ENCODE measurements at regions not wholly inside any gene's neighbourhood (a gene's known extent, or its start where the extent isn't known, plus 50 kb on each side); places are given as distances from the start of the nearest gene placed in this dataset.
"Not testable (repeated sequence)": the region's sequence is repeated elsewhere in the genome, so short reads cannot be mapped to it uniquely, and the experiment has no call there.

DNA sequence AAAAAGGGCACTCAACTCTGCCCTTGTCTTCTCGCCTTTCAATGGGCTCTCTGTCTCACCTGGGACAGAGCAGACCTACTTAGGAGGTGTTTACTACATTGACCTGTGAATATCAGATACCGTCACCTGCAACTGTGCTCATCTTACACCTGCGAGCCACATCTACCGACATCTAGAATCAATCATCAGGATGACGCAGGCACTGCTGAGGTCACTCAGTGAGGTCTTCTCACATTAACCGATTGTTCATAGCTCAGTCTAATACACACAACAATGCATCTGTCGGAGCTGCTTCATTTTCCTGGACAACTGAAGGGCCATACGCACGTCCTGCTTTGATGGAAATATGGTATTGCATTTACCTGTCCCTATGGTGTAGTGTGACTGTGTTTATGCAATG lies 211.9 kb downstream of the FGF9 start:
- DNase-seq, result no peak

DNA sequence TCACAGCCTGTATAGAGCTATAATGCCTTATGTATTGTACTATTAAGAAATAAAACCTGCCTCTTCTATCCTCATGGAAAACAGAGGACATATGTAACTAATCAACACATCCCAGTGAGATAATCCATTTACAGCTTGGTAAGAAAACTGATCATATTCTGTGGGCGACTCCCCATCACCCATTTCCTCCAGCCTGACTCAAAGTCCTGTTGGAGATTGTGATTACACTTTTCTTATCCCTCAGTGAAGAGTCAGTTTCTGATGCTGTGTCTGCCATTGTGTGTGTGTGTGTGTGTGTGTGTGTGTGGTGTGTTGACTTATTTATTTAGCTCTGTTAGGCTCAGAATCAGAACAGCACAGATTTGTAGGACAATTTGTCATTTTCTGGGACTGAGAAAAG lies 212.8 kb downstream of the FGF9 start:
- DNase-seq, result no peak

DNA sequence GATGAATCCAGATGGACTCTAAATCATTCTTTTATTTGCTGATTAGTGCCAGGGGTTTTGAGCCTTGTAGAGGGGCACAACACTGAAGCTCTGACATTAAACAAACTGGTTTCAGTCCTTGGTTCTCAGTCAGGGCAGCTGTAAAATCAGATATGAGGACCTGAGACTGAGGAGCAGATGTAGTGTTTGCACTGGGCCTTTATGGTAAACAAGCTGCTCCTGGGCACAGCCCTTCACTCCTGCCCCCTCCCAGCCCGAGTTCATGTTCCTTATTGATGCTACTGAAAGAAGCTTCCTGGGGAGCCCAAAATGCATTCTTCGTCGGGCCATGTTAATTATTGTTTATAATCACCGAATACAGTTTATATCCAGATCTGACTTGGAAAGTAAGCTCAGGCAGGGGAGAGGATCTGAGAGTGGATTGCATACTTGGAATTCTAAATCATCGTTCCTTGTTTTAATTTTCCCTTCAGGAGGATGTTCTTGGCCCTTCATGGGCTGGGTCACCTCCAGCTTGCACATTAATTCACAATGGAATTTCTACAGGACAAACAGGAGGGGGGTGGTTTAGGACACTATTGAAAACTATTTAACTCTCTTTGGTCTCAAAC lies 213.5 kb downstream of the FGF9 start:
- no peak for DNase-seq

DNA sequence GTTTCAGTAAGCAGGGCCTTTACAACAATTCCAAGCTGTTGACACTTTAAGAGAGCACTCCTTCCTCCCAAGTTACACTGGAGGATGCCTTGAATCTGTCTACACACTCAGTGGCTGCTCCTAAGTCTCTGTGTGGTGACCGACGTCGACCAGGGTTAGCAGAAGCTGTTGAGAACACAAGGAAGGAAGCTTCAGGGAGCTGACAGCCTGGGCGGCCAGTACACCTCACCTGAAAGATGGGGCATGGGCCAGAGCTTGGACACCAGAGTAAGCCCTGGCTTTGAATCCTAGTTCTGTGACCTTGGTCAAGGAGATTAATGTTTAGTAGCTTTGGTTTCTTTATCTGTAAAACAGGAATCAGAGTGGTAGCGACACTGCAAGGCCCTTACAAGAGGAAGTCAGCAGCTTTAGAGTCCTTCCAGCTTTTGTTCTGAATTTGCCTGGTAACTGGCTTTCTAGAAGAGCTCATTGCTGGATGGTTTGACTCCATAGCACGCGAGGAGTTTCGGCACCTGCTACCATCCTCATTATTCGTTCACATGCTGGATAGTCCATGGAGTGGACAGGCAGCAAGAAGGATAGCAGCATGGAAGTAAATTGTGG lies 214.2 kb downstream of the FGF9 start:
- no peak for DNase-seq

DNA sequence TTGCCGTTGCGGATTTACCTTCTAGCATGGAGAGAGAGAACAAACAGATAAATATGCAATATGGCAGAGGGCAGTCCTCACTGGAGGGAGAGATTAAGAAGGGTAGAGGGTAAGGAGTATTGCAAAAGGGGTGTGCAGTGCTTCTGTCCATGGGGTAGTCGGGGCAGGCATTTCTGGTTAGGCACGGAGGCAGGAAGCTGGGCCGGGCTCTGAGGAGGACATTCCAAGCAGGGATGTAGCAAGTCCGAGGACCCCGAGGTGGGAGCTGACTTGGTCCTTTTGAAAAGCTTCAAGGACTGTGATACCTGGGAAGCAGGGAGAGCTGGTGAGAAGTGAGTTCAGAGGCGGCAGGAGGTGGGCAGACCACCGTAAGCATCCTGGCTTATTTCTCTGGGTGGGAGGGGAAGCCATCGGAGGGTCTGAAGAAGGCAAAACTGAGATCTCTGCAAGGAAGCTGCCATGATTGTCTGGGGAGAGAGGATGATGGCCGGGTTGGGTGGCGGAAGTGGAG lies 214.9 kb downstream of the FGF9 start:
- no peak for DNase-seq

DNA sequence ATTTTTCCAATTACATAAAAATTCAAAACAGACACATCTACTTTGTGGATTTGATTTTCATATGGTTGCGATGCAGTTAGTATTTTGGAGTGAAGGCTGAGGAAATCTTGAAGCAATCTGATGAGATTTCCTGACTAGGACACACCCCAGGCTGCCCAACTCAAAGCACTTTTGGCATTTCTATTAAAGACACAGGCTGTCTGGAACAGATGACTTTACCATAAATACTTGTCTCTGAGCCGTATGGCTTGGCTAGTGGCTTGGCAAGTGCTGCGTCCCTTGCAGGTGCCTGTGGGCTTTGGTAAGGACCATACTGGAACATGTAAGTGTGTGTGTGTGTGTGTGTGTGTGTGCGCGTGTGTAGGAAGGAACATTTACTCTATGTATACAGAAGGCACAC lies 218.8 kb downstream of the FGF9 start:
- DNase-seq, result no peak

DNA sequence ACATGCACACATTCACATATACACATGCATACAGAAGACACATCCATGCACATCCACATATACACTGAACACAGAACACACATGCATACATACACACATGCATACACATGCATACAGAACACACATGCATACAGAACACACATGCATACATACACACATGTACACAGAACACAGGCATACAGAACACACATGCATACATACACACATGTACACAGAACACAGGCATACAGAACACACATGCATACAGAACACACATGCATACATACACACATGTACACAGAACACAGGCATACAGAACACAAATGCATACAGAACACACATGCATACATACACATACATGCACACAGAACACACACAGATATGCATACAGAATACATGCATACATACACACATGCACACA lies 219.3 kb downstream of the FGF9 start:
- not testable (repeated sequence) for DNase-seq

DNA sequence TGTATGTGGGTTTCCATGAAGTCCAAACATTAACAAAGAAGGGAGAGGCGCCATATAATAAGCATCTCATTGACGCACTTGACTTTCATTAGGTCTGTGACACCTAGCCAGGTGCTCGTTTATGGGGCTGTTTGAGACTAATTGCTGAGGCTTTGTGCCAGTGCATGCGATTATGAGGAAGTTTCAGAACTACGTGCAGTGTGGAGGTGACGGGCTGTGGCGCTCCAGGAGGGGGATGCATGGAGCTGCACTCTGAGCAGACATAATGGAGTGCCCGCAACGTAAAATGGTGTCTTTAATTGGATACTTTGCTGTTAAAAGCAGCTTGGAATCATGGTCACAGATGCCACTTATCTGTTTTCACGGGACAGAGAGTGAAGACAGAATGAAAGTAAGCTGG lies 223.2 kb downstream of the FGF9 start:
- no peak for DNase-seq

DNA sequence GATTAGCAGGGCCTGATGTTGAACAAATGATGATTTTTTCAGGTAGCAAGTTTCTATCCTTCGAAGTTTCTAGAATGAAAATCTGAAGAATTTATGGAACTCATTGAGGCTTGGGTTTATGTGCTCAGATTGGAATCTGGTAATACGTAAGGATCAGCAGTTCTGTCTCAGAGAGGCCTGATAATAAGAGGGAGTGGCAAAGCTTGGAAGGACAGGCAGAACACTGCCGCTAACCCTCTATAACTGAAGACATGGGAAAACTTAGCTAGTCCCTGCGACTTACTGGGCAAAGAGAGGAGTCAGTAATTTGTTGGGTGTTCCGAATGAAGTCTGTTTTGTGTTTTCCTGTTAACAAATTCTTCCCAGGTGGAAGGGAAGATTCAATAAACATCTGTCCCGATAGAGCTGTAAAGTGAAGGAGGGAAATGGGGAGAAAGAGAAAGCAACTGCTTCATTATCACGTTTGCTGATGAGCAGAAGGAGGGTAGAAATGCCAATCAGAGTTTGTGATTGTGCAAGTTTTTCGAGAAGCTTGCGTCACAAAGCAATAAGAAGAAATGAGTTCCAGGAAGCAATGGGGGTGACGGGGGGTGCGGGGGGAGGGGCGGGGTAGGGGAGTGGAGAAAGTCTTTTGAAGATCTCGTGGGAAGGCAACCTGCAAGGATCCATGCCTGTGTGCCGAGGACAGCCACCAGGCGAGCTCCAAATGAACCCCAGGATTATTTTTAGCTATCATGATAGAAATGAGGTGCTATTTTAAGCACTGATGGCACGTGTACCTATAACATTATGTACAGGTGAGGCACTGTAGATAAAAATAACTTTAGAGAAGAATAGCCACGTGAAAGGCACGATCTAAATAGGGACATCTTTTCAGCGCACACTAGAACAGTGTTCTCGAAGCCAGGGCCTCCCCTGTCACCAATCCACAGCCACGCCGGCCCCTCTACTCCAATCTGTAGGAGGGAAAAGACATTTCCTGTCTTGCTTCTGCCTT lies 224.1 kb downstream of the FGF9 start:
- DNase-seq, result no peak

DNA sequence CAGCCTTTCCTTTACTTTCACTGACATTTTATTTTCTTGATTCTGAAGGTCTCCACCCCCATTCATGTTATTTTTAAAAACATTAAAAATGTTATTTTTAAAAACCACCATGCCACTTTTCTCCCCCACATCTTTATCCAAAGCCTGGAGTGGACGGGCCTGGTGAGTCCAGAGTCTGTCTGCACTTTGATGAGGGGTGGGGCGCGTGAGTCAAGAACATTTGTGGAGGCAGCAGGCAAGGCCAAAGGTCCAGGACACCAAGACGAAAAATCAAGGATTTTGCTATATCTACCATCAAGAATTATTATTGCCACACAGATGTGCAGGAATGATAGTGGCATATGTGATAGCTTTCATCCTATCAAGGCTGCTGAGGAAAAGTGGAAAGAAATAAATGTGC lies 224.9 kb downstream of the FGF9 start:
- DNase-seq, result no peak

DNA sequence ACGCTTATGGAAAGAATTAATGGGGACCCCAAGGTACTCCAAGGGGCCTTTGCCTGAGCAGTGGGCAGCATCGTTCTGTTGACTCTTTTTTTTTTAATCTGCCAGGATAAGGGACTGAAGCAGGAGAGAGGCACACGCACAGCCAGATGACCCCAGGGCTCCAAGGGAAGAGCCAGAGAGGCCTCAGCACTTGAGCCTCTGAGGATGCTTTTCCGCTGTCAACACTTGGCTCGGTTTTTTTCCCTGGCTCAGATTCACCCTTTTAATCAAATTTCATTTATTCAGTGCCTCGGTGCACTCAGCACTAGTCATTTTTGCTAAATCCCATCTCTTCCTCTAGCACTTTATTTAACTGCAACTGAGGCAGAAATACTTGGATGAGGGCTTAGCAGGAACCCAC lies 226.3 kb downstream of the FGF9 start:
- no peak for DNase-seq

DNA sequence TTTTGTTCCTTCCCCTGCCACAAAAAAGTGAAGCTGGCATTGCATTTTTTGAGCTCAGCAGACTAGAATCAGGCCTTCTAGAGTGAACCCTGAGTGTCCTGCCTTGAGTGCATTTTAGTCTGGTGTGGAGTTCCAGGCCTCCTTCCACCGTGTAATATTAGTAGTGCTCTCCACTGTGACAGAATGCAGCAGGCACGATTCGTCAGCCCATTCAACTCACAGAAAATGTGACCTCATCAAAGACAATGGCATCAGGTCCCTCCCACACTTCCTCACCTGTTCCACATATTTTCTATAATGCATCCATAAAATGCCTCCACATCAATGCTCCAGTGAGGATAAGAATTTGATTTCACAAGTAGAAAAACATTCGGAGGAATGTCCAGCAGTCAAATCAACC lies 227.6 kb downstream of the FGF9 start:
- DNase-seq, result no peak

DNA sequence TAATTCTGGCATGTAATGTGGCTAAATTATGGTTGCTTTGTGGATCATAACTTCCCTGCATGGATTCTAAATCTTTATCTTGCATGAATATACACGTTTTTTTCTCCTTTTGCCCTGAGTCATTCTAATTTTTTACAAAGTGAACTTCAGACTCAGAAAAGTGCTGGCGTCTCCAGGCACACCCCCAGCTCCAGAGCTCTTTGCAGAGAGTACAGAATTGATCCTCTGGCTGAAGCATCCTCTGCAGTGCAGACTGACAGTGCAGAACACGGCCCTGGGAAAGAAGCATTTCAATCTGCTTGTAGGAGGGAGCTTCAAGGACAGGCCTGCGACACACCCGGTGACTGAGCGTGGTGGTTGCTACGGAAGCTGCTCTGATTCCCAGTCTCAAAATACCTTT lies 228.1 kb downstream of the FGF9 start:
- no peak for DNase-seq

DNA sequence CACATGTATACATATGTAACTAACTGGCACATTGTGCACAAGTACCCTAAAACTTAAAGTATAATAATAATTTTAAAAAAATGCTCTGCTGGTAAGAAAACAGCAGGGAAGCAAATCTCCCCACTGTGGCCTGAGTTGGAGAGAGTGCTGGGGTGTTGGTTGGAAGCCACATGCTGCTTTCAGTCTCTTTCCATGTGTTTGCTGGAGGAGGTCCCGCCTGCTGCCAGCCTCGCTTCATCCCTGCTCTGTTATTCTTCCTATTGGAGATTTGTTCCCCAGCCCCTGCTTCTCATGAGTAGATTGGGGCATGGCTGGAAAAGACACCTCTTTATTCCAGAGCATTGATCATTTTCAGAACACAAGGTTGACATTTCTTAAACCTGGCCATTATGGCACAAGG lies 230.5 kb downstream of the FGF9 start:
- no peak for DNase-seq

DNA sequence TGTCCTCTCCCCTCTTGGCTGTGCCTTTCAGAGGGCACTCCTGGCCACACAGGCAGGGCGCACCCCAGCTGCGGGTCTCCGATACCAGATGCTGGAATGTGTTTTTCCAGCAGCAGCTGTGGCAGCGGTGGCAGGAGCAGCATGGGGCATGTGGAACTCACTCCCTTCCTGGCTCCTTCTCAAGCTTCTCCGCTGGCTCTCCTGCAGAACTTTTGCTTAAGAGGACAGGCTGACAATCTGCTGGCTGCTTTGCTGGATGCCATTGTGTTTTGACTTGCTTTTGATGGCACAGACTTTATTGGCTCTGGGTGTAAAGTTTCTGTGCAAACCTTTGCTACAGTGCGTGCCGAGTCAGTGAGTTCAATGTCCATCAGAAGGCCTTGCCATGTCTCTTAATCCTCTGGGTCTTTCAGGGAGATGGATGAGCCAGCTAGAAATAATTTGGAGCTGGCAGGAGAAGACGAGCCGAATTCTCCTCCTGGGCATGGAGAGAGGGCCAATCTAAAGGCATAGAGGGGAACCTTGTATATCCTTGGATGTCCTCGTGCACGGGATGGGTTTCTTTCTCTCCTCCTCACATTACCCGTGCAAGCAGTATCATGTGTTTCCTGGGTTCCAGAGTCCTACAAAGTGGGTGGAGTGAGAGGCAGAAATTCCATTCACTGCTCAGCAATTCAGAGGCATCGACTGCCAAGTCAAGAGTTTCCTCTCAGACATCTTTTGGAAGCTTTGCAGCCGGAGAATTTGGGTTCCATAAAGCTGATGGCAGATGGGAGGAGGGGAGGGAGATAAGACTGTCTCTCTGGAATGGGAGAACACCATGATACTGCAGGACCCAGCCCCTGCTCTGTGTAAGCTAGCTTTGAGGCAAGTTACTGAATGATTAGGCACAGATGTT lies 231.2 kb downstream of the FGF9 start:
- DNase-seq, result no peak

DNA sequence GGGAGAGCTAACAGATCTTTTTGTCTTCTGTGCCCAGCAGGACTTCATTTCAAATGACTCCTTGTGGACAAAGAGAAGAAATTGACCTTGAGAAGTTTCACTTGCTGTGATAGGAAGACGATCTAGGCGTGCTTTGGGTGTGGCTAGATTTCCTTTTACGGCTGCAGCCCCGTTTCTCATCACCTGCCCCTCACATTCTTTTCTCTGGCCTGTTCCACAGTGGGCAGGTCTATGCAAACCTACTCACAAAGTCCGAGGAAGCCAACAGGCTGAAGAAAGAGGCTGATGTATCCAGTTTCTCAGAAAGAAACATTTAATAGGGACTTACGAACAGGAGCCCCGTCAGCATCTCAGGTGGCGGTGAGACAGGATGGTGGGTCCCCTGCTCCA lies 231.8 kb downstream of the FGF9 start:
- no peak for DNase-seq

DNA sequence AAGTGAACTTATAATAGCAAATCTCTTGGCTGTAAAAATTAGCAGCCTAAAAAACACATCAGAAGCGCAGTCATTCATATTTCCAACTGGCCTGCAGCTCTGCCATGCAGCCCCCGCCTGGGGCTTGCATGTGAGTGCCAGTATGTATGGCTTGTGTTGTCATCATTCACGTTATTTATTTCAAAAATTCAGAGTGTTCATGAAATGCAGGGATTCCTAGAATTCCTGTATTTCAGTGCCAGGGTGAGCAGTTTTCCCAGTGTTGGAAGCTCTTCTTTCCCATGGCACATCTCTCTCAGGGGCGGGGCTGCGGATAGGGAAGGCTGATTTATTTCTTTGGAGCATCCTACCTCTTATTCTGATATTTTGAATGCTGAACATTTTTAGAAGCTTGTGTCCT lies 234.6 kb downstream of the FGF9 start:
- no peak for DNase-seq

DNA sequence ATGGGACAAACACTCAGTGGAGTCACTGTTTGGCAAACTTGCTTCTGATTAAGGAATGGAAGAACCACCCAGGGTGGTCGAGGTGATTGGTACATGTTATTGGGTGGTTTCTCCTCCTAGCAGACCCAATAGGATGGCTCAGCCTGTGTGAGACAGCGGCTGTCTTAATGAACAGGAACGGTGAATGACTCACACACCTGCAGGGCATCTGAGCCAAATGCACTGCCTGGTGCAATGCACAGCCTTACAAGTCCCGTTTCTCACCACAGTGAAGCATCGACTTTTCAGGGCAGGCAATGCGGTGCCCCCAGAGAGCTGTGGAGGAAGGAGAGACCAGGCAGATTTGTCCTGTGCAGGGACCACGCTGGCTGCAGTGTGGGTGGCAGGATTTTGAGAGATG lies 238.5 kb downstream of the FGF9 start:
- DNase-seq, result no peak

DNA sequence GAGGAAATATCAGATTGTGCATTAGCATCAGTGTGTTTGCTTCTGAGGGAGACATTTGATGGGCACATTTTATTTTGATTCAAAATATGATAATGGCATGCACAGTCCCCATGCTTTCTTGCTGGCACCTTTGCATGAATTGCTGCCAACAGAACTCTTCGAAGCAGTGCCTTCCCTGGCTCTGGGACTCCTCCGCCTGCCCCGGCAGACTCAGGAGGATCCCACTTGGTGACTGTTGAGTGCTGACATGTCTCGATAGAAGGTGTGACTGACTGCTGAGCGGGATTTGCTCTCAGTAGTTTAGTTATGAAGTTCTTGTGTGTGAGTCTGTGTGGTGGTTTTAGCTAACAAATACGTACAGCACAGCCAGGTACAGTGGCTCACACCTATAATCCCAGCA lies 239.7 kb downstream of the FGF9 start:
- no peak for DNase-seq

DNA sequence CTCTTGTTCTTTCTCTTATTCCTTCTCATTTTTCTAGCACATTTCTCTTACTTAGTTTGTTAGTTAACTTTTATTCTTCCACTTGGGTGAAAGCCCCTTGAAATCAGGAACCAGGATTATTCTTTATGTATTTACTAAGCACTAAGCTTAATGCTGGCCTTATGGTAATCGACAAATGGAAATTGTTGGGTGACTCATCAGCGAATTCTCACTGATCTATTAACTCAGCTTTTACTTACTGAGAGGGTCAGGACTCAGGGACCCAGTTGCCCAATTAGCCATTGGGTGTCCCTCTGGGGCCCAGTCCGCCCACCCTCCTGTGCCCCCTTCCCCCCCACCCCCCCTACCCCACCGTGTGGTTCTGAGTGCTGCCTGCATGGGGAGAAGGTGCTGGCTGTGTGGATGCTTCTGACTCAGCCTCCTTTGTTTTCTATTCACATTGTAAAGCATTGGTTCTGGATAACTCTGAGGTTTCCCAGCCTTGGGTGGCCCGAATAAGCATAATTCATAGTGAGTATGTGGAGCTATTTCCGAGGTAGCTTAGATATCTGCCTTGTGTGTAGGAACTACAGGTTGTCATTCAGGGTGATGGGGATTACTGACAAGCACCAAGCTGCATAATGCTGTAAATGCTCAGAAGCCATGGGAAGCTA lies 240.9 kb downstream of the FGF9 start:
- DNase-seq, result no peak

DNA sequence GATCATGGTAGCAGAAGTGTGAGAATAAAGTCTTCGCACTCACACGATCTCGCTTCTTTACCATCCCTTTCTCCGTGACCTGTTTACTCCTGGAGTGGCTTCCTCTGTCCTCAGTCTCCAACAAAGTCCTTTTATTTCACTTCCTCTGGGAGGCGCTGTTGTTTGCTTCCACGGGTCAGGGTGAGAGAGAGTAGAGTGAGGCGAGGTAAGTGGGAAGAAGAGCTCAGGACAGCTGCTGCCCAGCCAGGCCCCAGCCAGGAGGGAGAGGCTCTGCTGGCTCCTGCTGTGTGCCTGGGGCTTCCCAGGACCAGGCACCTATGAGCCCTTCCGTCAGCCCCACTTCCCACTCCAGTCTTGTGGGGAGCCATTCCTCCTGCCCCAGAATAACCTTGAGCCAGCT lies 242.1 kb downstream of the FGF9 start:
- no peak for DNase-seq

All from 8988T (cell line).